ENCODE measurements at regions not wholly inside any gene's neighbourhood (a gene's known extent, or its start where the extent isn't known, plus 50 kb on each side); places are given as distances from the start of the nearest gene placed in this dataset.

DNA sequence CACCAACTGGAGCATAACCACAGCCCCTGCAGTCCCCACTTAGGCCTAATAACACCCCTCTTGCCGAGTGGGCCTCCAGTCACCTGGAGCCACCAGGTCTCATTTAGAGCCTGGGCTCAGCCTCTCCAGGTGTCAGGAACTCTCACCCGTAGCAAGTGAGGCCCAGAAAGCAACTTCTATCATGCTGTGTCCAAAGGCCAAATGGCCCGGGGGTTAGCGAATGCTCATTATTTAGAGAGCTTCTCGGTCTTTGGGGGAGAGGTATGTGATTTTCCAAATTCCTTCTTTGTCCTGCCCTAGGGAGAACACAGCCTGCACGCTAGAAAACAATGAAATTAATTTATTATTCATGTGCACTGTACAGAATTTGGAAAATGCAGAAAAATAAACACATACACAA is 109.9 kb upstream of the PTPRM start:
- TF ChIP-seq, protein P1, sequence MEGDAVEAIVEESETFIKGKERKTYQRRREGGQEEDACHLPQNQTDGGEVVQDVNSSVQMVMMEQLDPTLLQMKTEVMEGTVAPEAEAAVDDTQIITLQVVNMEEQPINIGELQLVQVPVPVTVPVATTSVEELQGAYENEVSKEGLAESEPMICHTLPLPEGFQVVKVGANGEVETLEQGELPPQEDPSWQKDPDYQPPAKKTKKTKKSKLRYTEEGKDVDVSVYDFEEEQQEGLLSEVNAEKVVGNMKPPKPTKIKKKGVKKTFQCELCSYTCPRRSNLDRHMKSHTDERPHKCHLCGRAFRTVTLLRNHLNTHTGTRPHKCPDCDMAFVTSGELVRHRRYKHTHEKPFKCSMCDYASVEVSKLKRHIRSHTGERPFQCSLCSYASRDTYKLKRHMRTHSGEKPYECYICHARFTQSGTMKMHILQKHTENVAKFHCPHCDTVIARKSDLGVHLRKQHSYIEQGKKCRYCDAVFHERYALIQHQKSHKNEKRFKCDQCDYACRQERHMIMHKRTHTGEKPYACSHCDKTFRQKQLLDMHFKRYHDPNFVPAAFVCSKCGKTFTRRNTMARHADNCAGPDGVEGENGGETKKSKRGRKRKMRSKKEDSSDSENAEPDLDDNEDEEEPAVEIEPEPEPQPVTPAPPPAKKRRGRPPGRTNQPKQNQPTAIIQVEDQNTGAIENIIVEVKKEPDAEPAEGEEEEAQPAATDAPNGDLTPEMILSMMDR (conservative IDR thresholded peaks at IDR 0.05 in 1 of 2, IDR thresholded peaks at IDR 0.05 in 1 of 2; ENCODE audit: extremely low read depth in 1 of 2, insufficient read depth in 1 of 2, low read depth in 1 of 2, low read length in 2 of 2): no peak
- TF ChIP-seq EZH2 (IDR thresholded peaks at IDR 0.05; ENCODE audit: borderline replicate concordance, low read length): no peak
